T-helper 1 cell treated with Interleukin-12 subunit alpha and Interleukin-12 subunit beta and Interleukin-4 antibody, amounts not matched to agents 30 μg/mL and 1 μg/mL, for 36 hours (primary cell): ENCODE measurements at regions not wholly inside any gene's neighbourhood (a gene's known extent, or its start where the extent isn't known, plus 50 kb on each side); places are given as distances from the start of the nearest gene placed in this dataset.
"Not testable (repeated sequence)": the region's sequence is repeated elsewhere in the genome, so short reads cannot be mapped to it uniquely, and the experiment has no call there.

Experiments used
- H3K27ac Mint-ChIP-seq: one replicate; pipeline ENCODE4 v1.8.0; 2021; ENCODE audit warnings: mild to moderate bottlenecking, mixed read lengths
- H3K27me3 Mint-ChIP-seq: one replicate; pipeline ENCODE4 v1.8.0; 2021; ENCODE audit warnings: low read depth, mixed read lengths
- H3K36me3 Mint-ChIP-seq: one replicate; pipeline ENCODE4 v1.8.0; 2021; ENCODE audit warnings: low read depth, mixed read lengths
- H3K4me1 Mint-ChIP-seq: one replicate; pipeline ENCODE4 v1.8.0; 2021; ENCODE audit warnings: low read depth, mixed read lengths
- H3K4me3 Mint-ChIP-seq: one replicate; pipeline ENCODE4 v1.8.0; 2021; ENCODE audit warnings: mild to moderate bottlenecking, moderate library complexity, mixed read lengths
- H3K9me3 Mint-ChIP-seq: one replicate; pipeline ENCODE4 v1.8.0; 2021; ENCODE audit warnings: mixed read lengths

DNA sequence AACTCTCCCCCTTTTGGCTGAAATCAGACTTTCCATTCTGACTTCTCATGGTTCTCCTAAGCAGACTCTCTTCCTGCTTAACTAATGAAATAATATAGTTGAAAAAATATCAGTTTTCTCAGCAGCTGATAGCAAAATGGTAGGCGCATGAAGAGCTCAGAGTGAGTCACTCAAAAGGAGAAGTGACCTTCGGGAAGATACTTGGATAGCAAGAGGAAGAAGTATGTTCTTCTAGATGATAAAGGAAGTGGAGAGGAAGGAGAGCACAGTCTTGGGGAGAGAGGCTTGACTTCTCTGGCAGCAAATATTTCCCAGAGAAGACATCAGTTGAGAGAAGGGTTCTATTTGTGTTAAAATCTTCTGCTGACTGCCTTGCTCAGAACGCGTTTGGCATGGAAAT, 101.5 kb downstream of the TAF11L14 start:
- H3K27ac Mint-ChIP-seq, result no peak overlapping the region
- no peak overlapping the region for H3K4me3 Mint-ChIP-seq
- no peaks in the 10 kb centered on the region for H3K36me3 Mint-ChIP-seq
- no peaks in the 10 kb centered on the region for H3K27me3 Mint-ChIP-seq
- H3K4me1 Mint-ChIP-seq, result no peaks in the 10 kb centered on the region
- H3K9me3 Mint-ChIP-seq, result peaks cover 8% of the 10 kb centered on the region

DNA sequence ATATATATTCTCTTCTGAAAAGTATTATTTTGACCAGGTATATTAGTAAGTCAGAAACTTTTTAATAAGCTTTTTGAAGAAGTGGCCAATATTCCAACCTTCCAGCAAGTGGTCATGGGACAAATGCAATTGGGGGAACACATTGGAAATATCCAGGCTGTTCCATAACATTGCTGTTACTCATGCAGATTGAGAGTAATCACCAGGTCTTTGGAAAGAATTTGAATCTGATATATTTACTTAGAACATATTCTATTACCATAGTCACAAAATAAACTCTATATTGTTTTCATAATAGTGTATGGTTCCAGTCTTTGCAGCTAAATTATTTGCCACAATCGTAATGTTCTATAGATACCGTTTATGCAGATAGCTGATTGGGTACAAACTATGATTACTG, 102.8 kb downstream of the TAF11L14 start:
- no peaks in the 10 kb centered on the region for H3K4me1 Mint-ChIP-seq
- H3K36me3 Mint-ChIP-seq, result no peaks in the 10 kb centered on the region
- no peak overlapping the region for H3K27ac Mint-ChIP-seq
- H3K27me3 Mint-ChIP-seq, result no peaks in the 10 kb centered on the region
- H3K4me3 Mint-ChIP-seq, result no peak overlapping the region
- peaks cover 8% of the 10 kb centered on the region for H3K9me3 Mint-ChIP-seq

DNA sequence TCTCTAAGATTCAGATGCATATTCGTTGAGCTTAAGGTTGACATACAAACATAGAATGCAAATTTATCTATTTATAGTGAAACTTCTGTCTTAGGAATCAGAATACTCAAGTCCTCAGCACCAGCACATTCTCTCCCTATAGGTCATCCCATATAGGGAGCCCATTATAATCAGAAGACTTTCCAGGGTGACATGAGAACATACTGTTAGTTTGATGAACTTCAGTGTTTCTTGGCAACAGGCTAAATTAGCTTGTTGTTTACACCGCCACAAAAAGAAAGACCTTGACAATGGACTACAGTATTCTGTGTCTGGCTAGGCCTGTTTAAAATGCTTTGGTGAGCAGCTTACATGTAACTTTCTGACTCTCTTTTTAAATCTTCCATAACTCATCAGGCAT, 104.2 kb downstream of the TAF11L14 start:
- H3K27me3 Mint-ChIP-seq, result no peaks in the 10 kb centered on the region
- no peak overlapping the region for H3K4me3 Mint-ChIP-seq
- H3K36me3 Mint-ChIP-seq, result no peaks in the 10 kb centered on the region
- no peaks in the 10 kb centered on the region for H3K4me1 Mint-ChIP-seq
- no peak overlapping the region for H3K27ac Mint-ChIP-seq
- peaks cover 8% of the 10 kb centered on the region for H3K9me3 Mint-ChIP-seq

DNA sequence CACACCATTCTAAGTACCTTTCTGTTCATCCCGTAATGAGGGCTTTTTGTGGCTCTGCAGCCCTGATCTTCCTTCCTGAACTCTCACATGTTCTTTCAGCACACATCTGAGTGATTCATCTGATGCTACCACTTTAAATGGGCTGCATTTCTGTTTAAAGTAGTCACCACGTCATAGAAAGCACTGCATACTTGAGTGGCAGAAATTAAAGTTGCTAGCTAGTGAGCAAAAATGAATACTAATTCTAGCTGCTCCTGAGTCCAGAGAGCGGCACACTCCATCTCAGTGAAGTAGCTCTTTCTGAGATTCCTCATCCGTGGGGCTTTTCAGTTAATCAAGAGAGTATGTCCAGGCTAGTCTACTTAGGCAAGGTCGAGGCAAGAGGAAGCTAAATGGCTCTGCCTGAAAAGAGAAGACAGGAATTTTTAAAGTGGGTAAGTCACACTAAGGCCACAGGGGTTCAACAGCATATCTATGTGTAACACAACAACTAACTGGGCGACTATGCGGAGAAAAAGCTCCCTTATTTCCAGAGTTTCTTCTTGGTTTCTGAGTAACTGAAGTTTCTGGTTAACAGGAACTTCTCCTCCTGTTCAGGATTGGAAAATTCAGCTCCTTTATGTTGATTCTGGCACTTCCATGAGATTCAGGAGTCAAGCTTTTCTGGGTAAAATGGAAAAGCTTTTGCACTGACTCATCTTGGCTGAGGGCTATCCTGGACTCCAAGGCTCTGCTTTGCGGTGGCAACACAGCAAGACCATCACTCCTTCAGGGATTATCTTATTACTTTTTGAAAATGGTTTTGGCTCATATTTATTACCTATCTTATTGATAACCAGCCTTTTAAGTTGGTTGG, 109.5 kb downstream of the TAF11L14 start:
- Mint-ChIP-seq H3K36me3 (no peaks in the 10 kb centered on the region), H3K27ac (no peak overlapping the region), H3K4me1 (no peaks in the 10 kb centered on the region), H3K4me3 (no peak overlapping the region), H3K9me3 (peaks cover 9% of the 10 kb centered on the region), H3K27me3 (no peaks in the 10 kb centered on the region)

DNA sequence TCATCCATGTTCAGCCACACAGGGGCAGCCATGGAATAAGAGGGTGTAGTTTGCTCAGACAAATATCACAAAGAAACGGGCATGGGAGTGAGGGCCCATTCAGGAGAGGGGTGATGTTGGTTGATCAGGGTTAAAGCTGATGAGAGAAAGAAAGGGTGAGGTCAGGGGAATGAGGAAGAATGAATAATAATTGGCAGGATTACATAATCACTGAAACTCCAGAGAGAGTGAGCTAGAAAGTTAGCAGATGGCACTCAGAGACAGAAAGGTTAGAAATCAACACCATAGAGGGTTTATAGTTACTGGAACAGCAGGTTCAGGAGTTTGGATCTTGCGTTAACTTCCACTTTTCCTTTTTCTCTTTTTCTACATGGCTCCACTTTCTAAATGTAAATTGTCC, 113.9 kb downstream of the TAF11L14 start:
- Mint-ChIP-seq H3K4me1 (no peaks in the 10 kb centered on the region), H3K36me3 (no peaks in the 10 kb centered on the region), H3K4me3 (no peak overlapping the region), H3K9me3 (peaks cover 4% of the 10 kb centered on the region), H3K27me3 (no peaks in the 10 kb centered on the region), H3K27ac (no peak overlapping the region)

DNA sequence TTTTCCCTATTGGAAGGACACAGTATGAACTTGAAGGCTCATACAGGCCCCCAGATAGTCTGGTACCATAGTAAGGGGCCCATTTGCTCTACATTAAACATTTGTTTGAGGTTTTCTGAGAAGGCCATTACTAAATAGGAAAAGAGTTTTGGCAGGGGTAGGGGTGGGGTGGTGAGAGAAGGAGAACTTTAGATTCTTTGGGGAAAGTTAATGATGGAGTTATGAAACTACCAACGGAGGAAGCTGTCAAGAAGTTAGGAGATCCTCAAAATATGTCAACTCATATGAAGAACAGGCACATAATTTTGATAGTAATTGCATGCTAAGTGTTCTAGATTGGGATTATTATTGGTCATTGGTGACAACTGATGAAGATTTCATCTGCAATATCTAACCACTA, 114.7 kb downstream of the TAF11L14 start:
- no peaks in the 10 kb centered on the region for H3K9me3 Mint-ChIP-seq
- H3K4me3 Mint-ChIP-seq, result no peak overlapping the region
- H3K27ac Mint-ChIP-seq, result no peak overlapping the region
- H3K36me3 Mint-ChIP-seq, result no peaks in the 10 kb centered on the region
- no peaks in the 10 kb centered on the region for H3K4me1 Mint-ChIP-seq
- H3K27me3 Mint-ChIP-seq, result no peaks in the 10 kb centered on the region

DNA sequence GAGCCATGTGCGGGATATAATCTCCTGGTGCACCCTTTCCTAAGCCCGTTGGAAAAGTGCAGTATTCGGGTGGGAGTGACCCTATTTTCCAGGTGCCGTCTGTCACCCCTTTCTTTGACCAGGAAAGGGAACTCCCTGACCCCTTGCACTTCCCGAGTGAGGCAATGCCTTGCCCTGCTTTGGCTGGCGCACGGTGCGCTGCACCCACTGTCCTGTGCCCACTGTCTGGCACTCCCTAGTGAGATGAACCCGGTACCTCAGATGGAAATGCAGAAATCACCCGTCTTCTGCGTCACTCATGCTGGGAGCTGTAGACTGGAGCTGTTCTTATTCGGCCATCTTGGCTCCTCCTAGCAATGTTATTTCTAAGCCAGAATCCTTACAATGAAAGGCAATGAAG, 121.1 kb downstream of the TAF11L14 start:
- not testable (repeated sequence) for H3K27ac Mint-ChIP-seq, H3K27me3 Mint-ChIP-seq, H3K4me3 Mint-ChIP-seq, H3K36me3 Mint-ChIP-seq, H3K4me1 Mint-ChIP-seq
- peaks cover 15% of the 10 kb centered on the region for H3K9me3 Mint-ChIP-seq

DNA sequence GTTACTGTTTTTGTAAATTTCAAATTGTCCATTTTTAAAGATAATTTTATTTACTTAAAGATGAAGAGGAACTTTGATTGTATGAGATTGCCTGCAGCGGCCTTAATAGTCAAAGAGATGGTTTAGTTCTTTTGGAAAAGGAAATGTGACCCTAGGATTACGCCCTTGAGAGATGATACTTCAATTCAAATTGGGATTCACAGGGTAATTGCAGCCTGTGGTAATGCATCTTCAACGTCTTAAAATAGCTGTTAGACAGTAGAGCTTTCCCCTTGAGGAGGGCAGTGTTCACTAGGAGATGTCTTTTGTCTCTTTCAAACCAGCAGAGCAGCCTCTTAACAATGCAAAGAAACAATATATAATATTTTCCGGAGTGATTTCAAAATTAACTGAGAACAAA, 127.1 kb downstream of the TAF11L14 start:
- Mint-ChIP-seq H3K4me1 (no peaks in the 10 kb centered on the region), H3K27ac (no peak overlapping the region), H3K9me3 (peaks cover 20% of the 10 kb centered on the region), H3K27me3 (no peaks in the 10 kb centered on the region), H3K4me3 (no peak overlapping the region), H3K36me3 (no peaks in the 10 kb centered on the region)

DNA sequence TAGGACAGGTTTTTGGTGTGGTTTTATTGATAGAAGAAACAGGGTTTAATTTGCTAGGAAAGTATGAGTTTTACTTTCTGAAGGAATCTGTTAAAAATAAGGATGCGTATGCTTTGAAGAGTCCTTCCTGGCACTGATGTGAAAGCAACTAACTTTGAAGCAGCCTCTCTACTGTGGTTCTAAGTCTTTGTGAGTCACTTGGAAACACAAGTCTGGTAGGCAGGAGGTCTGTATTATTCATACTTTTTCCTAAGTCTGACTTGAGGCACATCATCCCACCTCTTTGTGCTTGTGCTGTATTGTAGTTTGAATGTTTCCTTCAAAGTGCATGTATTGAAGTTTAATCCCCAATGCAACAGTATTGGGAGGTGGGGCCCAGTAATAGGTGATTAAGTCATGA, 129.0 kb downstream of the TAF11L14 start:
- Mint-ChIP-seq H3K36me3 (no peaks in the 10 kb centered on the region), H3K9me3 (peaks cover 18% of the 10 kb centered on the region), H3K4me1 (no peaks in the 10 kb centered on the region), H3K27me3 (no peaks in the 10 kb centered on the region), H3K27ac (no peak overlapping the region), H3K4me3 (no peak overlapping the region)

DNA sequence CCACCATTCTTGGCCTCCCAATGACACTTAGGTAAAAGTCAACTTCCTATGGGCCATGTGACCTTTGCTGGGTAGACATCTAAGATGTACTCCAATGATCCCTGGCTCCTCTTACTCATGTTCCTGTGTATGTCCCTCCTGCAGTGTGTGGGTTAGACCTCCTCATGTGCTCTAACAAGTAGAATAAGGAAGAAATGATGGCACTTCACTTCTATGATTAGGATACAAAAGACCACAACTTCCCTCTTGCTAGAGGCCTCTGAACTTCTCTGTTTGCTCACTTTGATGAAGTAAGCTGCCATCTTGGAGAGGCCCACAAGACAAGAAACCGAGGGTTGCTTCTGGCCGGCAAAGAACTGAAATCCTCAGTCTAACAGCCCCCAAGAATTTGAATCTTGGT, 131.8 kb downstream of the TAF11L14 start:
- no peak overlapping the region for H3K27ac Mint-ChIP-seq
- H3K27me3 Mint-ChIP-seq, result no peaks in the 10 kb centered on the region
- no peak overlapping the region for H3K4me3 Mint-ChIP-seq
- H3K4me1 Mint-ChIP-seq, result no peaks in the 10 kb centered on the region
- H3K36me3 Mint-ChIP-seq, result no peaks in the 10 kb centered on the region
- H3K9me3 Mint-ChIP-seq, result peaks cover 11% of the 10 kb centered on the region

DNA sequence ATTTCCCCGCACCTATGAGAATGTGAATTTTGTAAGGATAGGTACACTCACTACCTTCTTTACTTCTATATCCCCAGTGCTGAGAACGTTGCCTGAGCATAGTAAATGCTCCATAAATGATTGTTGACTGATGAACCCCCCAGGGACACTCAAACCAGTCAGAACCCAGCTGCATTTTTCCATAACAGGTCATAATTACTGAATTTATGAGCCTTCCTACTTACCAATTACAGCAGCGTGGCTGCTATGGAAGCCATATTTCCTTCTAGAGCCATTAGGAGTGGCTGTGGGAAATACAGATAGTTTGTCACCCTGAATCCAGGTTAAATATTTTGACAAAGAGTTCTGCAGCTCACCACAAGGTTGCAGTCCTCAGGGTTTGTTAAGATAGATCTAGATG, 135.0 kb downstream of the TAF11L14 start:
- no peaks in the 10 kb centered on the region for H3K4me1 Mint-ChIP-seq
- no peaks in the 10 kb centered on the region for H3K36me3 Mint-ChIP-seq
- H3K27ac Mint-ChIP-seq, result no peak overlapping the region
- no peaks in the 10 kb centered on the region for H3K27me3 Mint-ChIP-seq
- H3K4me3 Mint-ChIP-seq, result no peak overlapping the region
- peaks cover 8% of the 10 kb centered on the region for H3K9me3 Mint-ChIP-seq

DNA sequence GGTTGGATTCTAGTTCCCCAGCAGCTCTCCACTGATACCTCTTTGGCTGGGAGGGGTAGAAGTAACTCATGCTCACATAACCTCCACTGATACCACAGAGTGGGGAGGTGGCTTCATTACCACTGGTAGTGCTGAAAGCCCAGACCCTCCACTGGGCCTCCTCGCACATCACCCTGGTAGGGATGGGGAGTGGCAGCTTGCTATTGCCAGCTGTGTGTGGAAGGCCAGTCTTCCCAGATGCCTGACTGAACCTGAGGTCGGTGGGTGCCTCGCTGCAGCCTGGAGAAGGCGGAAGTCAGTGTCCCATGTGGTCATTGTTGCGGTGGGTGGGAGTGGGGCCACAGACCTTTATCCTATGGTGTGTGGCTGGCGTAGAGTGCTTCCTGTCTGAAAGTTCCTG, 138.0 kb downstream of the TAF11L14 start:
- Mint-ChIP-seq H3K4me1 (no peaks in the 10 kb centered on the region), H3K27ac (no peak overlapping the region), H3K36me3 (no peaks in the 10 kb centered on the region), H3K27me3 (no peaks in the 10 kb centered on the region), H3K9me3 (peaks cover 6% of the 10 kb centered on the region), H3K4me3 (no peak overlapping the region)

DNA sequence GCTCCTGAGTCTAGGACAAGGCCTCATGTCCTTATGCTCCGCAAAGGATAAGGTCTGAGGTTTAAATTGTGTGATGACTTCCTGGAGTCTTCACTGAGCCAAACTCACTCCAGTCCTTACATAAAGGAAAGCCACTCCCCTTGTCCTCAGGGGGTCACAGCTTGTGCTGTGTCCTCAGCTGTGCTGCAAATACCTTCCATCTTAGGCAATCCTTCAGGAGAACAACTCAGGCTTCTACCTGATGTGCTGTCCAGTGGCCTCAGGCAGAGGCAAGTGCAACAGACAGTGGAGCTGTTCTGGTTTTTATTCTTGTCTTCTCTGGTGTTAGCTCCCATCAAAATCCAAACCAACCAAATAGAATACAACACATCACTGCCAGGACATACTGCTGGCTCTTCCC, 151.5 kb downstream of the TAF11L14 start:
- no peaks in the 10 kb centered on the region for H3K36me3 Mint-ChIP-seq
- H3K4me3 Mint-ChIP-seq, result no peak overlapping the region
- H3K4me1 Mint-ChIP-seq, result no peaks in the 10 kb centered on the region
- no peaks in the 10 kb centered on the region for H3K27me3 Mint-ChIP-seq
- no peak overlapping the region for H3K27ac Mint-ChIP-seq
- H3K9me3 Mint-ChIP-seq, result peaks cover 15% of the 10 kb centered on the region

DNA sequence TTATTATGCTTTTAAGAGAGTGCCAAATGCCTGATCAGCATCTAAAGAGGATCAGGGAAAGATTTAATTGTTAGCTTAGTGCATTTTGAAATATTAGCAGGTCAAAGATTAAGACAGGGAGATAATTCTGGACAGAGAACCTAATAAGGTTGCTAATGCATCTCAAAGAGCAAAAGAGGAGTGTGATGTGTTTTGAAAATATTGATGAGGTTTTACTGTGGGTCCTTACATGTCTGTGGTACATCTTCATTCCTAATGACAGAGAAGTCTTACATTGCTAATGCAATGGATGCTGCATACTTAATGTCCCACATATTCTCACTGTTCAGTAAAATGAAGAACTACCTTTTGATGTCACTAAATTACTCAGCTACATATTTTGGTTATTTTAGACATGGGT, 154.1 kb downstream of the TAF11L14 start:
- no peaks in the 10 kb centered on the region for H3K4me1 Mint-ChIP-seq
- no peak overlapping the region for H3K4me3 Mint-ChIP-seq
- no peaks in the 10 kb centered on the region for H3K27me3 Mint-ChIP-seq
- H3K9me3 Mint-ChIP-seq, result peaks cover 18% of the 10 kb centered on the region
- no peak overlapping the region for H3K27ac Mint-ChIP-seq
- H3K36me3 Mint-ChIP-seq, result no peaks in the 10 kb centered on the region

DNA sequence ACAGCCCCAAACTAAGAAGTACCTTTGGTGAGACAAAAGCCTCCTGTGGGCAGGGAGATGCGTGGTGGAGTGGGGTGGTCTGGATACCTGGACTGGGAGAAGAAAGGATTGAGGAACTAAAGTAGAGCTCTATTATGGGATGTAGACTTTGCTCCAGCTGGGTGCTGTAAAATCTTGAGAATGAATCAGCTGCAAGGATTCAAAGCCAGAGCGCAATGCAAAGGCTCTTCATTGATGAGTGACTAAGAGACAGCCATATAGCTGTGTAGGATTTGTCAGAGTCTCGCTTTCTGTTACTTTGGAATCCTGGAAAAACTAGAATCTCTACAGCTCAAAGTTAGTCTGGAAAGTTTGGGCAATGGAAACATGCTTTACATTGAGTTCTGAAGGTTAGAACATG, 159.9 kb downstream of the TAF11L14 start:
- Mint-ChIP-seq H3K9me3 (peaks cover 14% of the 10 kb centered on the region), H3K4me3 (no peak overlapping the region), H3K27ac (no peak overlapping the region), H3K36me3 (no peaks in the 10 kb centered on the region), H3K4me1 (no peaks in the 10 kb centered on the region), H3K27me3 (no peaks in the 10 kb centered on the region)

DNA sequence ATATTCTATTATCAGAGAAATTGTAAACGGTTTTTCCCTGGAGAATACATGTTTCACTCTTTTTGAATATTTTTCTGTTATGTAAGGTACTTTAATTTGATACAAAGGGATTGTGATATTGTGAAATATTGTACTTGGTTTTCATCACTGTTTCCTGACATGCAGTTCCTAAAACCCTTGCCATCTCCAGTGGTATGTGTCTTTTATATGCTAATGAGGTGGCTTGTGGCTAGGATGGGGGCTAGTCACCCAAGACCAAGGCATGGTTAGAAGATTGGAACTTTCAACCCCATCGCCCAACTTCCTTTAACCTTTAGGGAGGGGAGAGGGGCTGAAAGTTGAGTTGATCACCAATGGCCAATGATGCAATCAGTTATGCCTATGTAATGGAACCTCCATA, 160.6 kb downstream of the TAF11L14 start:
- peaks cover 10% of the 10 kb centered on the region for H3K9me3 Mint-ChIP-seq
- no peak overlapping the region for H3K4me3 Mint-ChIP-seq
- H3K27ac Mint-ChIP-seq, result no peak overlapping the region
- no peaks in the 10 kb centered on the region for H3K4me1 Mint-ChIP-seq
- H3K27me3 Mint-ChIP-seq, result no peaks in the 10 kb centered on the region
- no peaks in the 10 kb centered on the region for H3K36me3 Mint-ChIP-seq
